Body of pancreas (tissue), 4 donors: ENCODE measurements at regions not wholly inside any gene's neighbourhood (a gene's known extent, or its start where the extent isn't known, plus 50 kb on each side); places are given as distances from the start of the nearest gene placed in this dataset.

Source experiments
- ATAC-seq: fragments of 150-250 bp; one replicate; pipeline ENCODE4 v1.9.1; 2016
- DNase-seq, 4 donors: peaks; one replicate each; pipeline ENCODE4 v3.0.0-alpha.2; 2019
- H3K27ac ChIP-seq, 4 donors: fragments of 200-600 bp; sonication (generic); 1 replicate in 3 of 4; 2 replicates in 1 of 4; pipeline versions ENCODE4 v1.5.1 to v1.6.1; 2016 to 2019; ENCODE audit warnings: mild to moderate bottlenecking in 1 of 4, mixed read lengths in 1 of 4, moderate library complexity in 1 of 4
- H3K27me3 ChIP-seq, 2 donors: fragments of 200-600 bp; sonication (generic); one replicate each; pipeline ENCODE4 v1.6.0; 2016; ENCODE audit warnings: mild to moderate bottlenecking in 1 of 2
- H3K36me3 ChIP-seq, 2 donors: fragments of 200-600 bp; sonication (generic); replicated peaks in 1 of 2; 2 replicates each; pipeline ENCODE4 v1.5.1; 2016; ENCODE audit warnings: low read depth in 2 of 2; ENCODE audit not compliant: insufficient read depth in 1 of 2
- H3K4me1 ChIP-seq: fragments of 200-600 bp; sonication (generic); one replicate; pipeline ENCODE4 v1.6.0; 2016
- H3K4me3 ChIP-seq, 2 donors: fragments of 200-600 bp; sonication (generic); 1 replicate in 1 of 2; 2 replicates in 1 of 2; pipeline ENCODE4 v1.5.1; 2016 to 2019
- H3K9me3 ChIP-seq, 3 donors: fragments of 200-600 bp; sonication (generic); 1 replicate in 2 of 3; 2 replicates in 1 of 3; pipeline ENCODE4 v1.5.1; 2016
- CTCF ChIP-seq, 7 experiments: fragments of 450-650 bp in 4 of 7; fragments of 200-600 bp in 3 of 7; sonication (generic) in 3 of 7; IDR thresholded peaks; one replicate each; pipeline ENCODE4 v1.5.1; 2016 to 2019; ENCODE audit warnings: antibody characterized with exemption in 7 of 7
- POLR2A ChIP-seq, 3 donors: fragments of 450-650 bp; IDR thresholded peaks; one replicate each; pipeline ENCODE4 v1.6.1; 2016; ENCODE audit warnings: antibody characterized with exemption in 3 of 3, mild to moderate bottlenecking in 2 of 3
- WGBS, 2 donors: methylation state at CpG; one replicate each; pipeline ENCODE4 v1.1.5; 2017; 5-methylcytosine and 5-hydroxymethylcytosine counted together
- intact Hi-C: fragments of 100-400 bp; cut with DNase I; formaldehyde crosslinking; loops from one replicate; pipeline ENCODE4 v1.15.1; 2023

GRCh38 chr4:12729384-12729783 is 754.8 kb downstream of the RAB28 start:
- no peak for DNase-seq
- no peak for TF ChIP-seq POLR2A (IDR thresholded peaks at IDR 0.05)
- TF ChIP-seq CTCF (IDR thresholded peaks at IDR 0.05), result peak in 5 of 7 experiments; percentile 27 to 55 (median 35)
- intact Hi-C loops, result no loop called here
- Histone ChIP-seq H3K27me3 (no peaks in the 10 kb centered on the region), H3K4me1 (no peaks in the 10 kb centered on the region), H3K36me3 (no peaks in the 10 kb centered on the region), H3K4me3 (no peak overlapping the region), H3K9me3 (no peaks in the 10 kb centered on the region), H3K27ac (no peak overlapping the region)
- 0% methylated on average over 1 of the region's 1 CpG for WGBS, 2 donors
- no peak for ATAC-seq

DNA sequence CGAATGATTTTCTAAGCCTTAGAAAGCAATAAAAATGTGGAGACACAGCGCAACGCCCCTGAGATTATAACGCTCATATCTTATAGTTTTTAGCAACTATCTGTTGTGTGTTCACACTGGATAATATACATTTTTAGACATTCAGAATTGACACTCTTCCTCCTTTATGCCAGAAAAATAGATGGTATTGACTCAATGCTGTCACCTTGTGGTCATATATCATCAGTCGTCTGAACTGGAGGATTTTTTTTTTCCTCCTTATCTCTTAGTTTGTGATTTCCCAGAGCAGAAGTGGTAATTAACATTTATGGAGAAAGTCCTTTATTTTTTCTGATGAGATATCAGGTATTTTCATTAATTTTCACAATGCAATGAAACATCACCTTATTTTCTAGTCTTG is 759.6 kb downstream of the RAB28 start:
- 28 to 39% methylated on average over 5 of the region's 5 CpGs for WGBS, 2 donors
- Histone ChIP-seq H3K9me3 (no peaks in the 10 kb centered on the region), H3K4me1 (no peaks in the 10 kb centered on the region), H3K36me3 (no peaks in the 10 kb centered on the region), H3K4me3 (no peak overlapping the region), H3K27ac (no peak overlapping the region), H3K27me3 (no peaks in the 10 kb centered on the region)
- TF ChIP-seq CTCF (IDR thresholded peaks at IDR 0.05) (peak; percentile 10 to 43 (median 27)), POLR2A (IDR thresholded peaks at IDR 0.05) (no peak)
- intact Hi-C loops, result no loop called here
- ATAC-seq (no peak), DNase-seq (no peak)

- intact Hi-C loops, result no loop called here
- Histone ChIP-seq H3K9me3 (no peaks in the 10 kb centered on the region), H3K27me3 (no peaks in the 10 kb centered on the region), H3K4me3 (no peak overlapping the region), H3K27ac (no peak overlapping the region), H3K4me1 (no peaks in the 10 kb centered on the region), H3K36me3 (no peaks in the 10 kb centered on the region)
- no peak for TF ChIP-seq POLR2A (IDR thresholded peaks at IDR 0.05)
- no peak for TF ChIP-seq CTCF (IDR thresholded peaks at IDR 0.05)
- ATAC-seq, result no peak
- no peak for DNase-seq
- WGBS, 2 donors, result 15 to 20% methylated on average over 7 of the region's 7 CpGs
Observed at GRCh38 chr4:12723849-12724447, 760.2 kb downstream of the RAB28 start.

- ATAC-seq (no peak), DNase-seq (no peak)
- Histone ChIP-seq H3K4me1 (no peaks in the 10 kb centered on the region), H3K27ac (no peak overlapping the region), H3K9me3 (no peaks in the 10 kb centered on the region), H3K36me3 (no peaks in the 10 kb centered on the region), H3K27me3 (no peaks in the 10 kb centered on the region), H3K4me3 (no peak overlapping the region)
- WGBS, 2 donors, result 62 to 63% methylated on average over 1 of the region's 1 CpG
- no peak for TF ChIP-seq POLR2A (IDR thresholded peaks at IDR 0.05)
- no peak for TF ChIP-seq CTCF (IDR thresholded peaks at IDR 0.05)
- intact Hi-C loops, result no loop called here
Observed at GRCh38 chr4:12716896-12717295, 767.2 kb downstream of the RAB28 start.

GRCh38 chr4:12712648-12713339 is 771.3 kb downstream of the RAB28 start:
- WGBS, 2 donors, result 54 to 76% methylated on average over 8 of the region's 8 CpGs
- intact Hi-C loops, result no loop called here
- ATAC-seq, result no peak
- TF ChIP-seq POLR2A (IDR thresholded peaks at IDR 0.05) (no peak), CTCF (IDR thresholded peaks at IDR 0.05) (no peak)
- Histone ChIP-seq H3K9me3 (no peaks in the 10 kb centered on the region), H3K36me3 (no peaks in the 10 kb centered on the region), H3K4me3 (no peak overlapping the region), H3K27ac (no peak overlapping the region), H3K27me3 (no peaks in the 10 kb centered on the region), H3K4me1 (no peaks in the 10 kb centered on the region)
- no peak for DNase-seq
